HG02763 (cell line): ENCODE measurements at regions not wholly inside any gene's neighbourhood (a gene's known extent, or its start where the extent isn't known, plus 50 kb on each side); places are given as distances from the start of the nearest gene placed in this dataset.
A peak's percentile ranks its signal among the peaks of the same experiment; 100 is the strongest.

Experiments
- ATAC-seq: cut with Tn5 transposase; IDR thresholded peaks from one replicate; pipeline ENCODE4 v1.9.1; 2021; ENCODE audit warnings: mild to moderate bottlenecking, moderate library complexity; ENCODE audit not compliant: unreplicated experiment

DNA sequence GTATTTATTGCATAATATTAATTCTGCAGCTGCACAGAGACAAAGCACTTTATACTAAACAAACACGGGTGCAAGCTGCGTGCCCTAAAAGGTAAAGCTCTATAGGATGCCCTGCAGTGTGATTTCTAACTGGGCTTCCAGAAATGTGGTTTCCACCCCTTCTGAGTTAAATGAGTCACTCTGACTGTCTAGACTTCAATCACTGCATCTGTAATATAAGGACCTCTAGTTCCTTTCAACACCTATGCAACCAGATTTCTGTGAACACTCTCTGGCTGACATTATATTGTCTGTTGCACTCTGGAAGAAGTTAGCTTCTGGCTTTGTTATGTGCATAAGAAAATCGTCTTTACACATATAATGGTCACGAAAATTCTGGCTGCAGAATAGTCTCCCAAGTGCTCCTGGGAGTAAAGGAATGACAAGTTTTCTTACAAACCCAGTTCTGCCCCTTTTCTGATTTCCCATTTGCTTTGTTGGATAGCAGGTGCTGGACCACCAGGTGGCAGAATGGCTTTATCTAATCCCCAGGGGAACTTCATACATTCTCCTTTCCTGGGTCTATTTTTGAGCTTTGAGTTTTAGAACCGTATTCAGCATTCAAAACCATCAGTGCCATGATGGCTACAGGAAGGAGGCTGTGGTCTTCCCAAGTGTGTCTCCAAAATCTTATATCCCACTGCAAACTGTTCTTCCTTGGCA, 842.2 kb downstream of the STIM2 start:
- ATAC-seq: no peak

GRCh38 chr4:27703771-27704170, 843.1 kb downstream of the STIM2 start:
- ATAC-seq: no peak

GRCh38 chr4:27711041-27711440, 850.4 kb downstream of the STIM2 start:
- no peak for ATAC-seq

- no peak for ATAC-seq
These were observed 853.4 kb downstream of the STIM2 start for GRCh38 chr4:27714073-27714472.

DNA sequence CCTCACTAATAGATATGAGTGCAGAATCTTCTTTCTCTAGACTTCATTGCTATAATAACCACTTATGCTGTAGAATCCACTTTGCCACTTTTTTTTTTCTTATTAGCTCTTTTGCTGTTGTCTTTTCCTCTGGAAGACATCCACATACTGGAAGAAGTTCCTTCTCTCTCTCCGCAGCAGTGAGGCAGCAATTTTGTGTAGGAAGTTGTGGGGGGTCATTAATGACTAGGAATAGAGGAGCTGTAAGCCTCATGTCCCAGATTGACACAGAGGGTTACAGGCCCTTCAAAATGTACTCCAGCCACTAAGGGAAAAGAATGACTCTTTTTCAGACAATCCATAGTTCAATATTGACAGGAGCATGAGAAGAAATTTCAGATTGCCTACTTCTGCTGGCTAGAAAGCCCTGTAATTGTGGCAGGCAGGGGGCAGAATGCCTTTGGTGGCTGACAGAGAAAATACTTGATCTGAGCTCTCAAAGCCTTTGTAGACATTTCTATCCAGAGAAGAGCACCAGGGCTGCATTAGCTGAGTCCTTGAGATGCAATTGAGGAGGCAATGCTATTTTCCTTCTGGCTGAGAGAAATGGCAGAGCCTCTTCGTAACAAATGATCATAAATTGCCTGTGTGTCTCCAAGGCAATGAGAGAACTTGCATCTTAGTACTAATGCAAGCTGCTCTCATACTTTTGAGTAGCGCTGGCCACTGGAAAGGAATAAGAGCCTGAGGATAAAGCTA, 856.2 kb downstream of the STIM2 start:
- ATAC-seq: no peak

GRCh38 chr4:27717431-27717755, 856.8 kb downstream of the STIM2 start:
- ATAC-seq: no peak

DNA sequence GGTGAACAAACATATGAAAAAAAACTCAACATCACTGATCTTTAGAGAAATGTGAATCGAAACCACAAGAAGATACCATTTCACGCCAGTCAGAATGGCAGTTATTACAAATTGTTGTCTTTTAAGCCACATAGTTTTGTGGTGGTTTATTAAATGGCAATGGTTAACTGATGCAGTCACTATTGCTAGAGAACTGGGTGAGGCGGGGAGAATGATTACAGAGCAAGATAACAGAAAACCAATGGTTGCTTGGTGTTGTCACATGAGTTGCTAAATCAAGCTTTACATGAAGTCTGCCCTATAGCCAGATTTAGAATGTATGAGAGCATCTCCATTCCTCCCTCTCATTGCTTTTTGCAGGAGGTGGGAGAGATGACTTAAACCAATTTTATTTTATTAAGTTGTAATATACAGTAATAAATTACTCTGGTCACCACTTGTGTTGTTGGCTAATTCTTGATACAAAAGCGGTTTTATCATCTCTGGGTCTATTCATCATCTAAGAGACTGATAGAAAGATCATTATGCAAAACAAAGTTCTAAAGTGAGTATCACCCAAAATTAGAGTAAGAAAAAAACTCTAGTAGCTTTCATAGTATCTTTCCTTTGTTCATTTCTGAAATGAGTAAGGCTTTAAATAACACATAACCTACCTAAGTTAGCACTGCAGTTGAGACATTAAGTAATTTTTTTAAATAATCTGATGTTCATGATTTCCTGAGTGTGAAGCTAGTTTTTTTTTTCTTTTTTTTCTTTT, 859.5 kb downstream of the STIM2 start:
- ATAC-seq: peak; percentile 68

- no peak for ATAC-seq
These were observed 860.6 kb downstream of the STIM2 start for GRCh38 chr4:27721193-27721592.

- ATAC-seq: no peak
These were observed 868.3 kb downstream of the STIM2 start for GRCh38 chr4:27728892-27729291.

DNA sequence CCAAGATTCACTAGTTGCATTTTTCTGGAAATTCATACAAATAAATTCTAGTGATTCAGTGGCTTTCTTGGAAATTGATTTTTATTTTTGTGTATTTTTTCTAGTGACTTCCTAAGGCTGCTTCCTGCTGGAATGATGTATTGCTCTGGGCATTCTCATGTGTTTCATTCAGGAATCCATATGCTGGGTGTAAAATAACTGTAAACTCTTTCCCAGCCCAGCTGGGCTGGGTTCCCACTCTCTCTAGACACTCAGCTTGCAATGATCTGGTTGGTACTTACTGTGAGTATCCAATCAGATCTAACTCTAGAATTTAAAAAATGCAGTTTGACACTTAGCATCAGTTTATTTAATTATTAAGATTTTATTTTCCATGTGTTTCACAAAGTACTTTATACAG, 882.2 kb downstream of the STIM2 start:
- ATAC-seq: no peak

DNA sequence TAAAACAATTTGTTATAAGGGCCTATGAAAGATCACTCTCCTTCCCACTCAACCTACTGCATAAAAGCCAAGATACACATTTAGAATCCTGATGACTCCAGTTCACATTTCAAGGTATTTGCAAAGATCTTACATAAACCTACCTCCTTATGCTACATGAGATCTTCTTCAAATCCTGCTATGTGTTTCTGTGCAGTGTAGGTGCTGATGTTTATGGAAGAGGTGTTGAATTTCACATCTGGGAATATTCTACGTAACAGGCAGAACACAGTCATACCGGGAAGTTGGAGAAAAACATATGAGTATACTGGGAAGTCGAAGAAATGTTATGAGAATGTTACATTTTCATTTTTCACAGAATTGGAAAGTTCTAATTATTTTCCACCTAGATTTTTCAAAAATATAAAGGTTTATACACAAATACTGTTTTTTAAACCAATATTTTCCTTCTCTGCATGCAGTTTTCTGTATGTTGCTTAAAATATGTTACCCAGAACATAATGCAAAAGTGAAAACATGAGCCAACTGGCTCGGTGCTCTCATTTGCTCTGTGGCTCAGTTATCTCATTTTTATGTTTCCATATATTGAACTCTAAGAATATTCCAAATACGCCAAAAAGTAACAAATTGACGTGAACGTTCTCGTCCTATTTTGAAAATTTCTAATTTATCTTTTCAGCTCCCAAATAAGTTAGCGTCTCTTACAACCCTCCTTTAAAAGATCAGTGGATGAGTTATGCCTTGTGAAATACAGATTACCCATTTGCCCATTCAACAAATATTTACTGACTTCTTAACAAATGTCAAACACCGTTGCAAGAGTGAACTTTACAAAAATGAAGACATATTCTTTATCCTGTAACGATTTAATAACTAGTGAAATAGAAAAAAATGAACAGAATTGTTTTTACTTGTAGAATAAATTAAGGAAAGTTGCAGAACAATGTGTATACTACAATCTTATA, 899.3 kb downstream of the STIM2 start:
- ATAC-seq: no peak

DNA sequence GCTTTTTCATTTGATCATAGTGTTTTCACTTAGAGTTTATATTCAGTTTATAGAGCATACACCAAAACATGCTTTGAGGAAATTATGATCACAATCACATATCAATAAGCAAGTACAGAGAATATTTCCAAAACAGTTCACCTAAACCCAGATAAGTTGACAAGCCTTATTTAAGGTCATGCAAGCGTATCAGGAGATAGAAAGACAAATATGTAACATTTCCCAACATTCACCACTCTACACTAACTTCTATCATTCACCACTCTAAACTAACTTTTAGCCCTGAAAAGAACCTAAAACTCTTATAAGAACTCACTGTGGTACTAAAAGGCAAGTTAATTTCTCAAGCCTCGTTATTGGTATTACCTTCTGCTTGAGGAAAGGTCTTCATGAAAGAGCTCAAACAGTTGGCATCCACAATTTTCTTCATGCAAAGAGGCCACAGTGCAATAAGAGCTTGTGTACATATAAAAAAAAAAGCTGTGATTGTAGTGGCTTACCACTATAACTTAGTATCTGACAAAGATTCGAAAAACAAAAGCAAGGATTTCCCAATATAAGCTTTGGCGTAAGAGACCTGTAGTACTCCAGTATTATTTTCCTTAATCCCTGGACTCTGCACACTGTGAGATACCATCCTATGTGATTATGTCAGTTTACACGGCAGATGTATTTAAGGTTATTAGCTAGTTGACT, 903.3 kb downstream of the STIM2 start:
- no peak for ATAC-seq

DNA sequence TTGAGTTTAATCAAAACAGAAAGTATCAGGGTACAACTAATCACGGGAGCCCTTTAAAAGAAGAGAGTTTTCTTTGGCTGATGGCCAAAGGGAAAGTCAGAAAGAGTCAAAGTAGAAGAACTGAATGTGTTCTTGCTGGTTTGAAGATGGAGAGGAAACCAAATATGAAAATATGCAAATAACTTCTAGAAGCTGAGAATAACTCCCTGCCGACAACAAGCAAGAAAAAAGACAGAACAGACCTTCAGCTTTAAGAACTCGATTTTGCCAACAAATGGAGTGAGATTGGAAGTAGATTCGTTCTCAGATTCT, 903.8 kb downstream of the STIM2 start:
- ATAC-seq: no peak

- no peak for ATAC-seq
These were observed 910.3 kb downstream of the STIM2 start for GRCh38 chr4:27770895-27771294.

GRCh38 chr4:27775156-27775555, 914.5 kb downstream of the STIM2 start:
- no peak for ATAC-seq

DNA sequence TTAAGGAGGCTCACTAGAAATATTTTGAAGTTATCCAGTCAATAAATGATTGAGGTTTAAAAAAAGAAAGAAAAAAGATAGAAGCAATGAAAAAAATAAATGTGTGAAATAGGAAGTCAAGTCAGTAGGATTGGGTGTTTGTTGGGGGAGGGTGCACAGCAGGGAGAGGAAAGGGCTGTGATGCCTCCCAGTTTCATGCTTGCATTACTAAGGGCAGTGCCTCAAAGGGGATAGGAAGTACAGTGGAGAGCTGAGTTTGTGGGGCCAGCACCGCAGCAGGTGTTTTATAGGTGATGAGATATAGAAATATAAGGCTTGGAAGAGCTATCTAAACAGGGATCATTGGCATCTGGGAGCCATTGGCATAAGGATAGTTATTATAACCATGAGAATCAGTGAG, 919.2 kb downstream of the STIM2 start:
- no peak for ATAC-seq

DNA sequence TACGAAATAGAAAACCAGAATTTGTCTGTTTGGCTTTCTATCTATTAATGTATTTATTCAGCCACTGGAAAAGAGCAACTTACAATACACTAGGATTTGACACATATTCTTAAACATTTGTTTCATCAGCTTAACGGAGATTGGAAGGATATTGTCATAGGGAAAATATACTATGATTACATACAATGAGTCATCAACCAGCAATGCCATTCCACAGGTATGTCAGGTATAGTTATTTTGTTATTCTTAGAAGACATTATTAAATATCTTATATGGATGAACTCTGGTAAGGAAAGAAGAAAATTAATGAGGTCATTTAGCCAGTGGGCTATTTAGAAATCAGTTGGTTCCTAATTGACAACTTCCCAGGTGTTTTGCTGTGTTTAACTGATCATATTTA, 926.6 kb downstream of the STIM2 start:
- no peak for ATAC-seq

GRCh38 chr4:27789773-27790172, 929.1 kb downstream of the STIM2 start:
- no peak for ATAC-seq

- ATAC-seq: no peak
These were observed 930.3 kb downstream of the STIM2 start for GRCh38 chr4:27790911-27791310.

GRCh38 chr4:27791640-27792039, 931.0 kb downstream of the STIM2 start:
- no peak for ATAC-seq
